ENCODE measurements at regions not wholly inside any gene's neighbourhood (a gene's known extent, or its start where the extent isn't known, plus 50 kb on each side); places are given as distances from the start of the nearest gene placed in this dataset.
A peak's percentile ranks its signal among the peaks of the same experiment; 100 is the strongest.
"Not testable (repeated sequence)": the region's sequence is repeated elsewhere in the genome, so short reads cannot be mapped to it uniquely, and the experiment has no call there.

DNA sequence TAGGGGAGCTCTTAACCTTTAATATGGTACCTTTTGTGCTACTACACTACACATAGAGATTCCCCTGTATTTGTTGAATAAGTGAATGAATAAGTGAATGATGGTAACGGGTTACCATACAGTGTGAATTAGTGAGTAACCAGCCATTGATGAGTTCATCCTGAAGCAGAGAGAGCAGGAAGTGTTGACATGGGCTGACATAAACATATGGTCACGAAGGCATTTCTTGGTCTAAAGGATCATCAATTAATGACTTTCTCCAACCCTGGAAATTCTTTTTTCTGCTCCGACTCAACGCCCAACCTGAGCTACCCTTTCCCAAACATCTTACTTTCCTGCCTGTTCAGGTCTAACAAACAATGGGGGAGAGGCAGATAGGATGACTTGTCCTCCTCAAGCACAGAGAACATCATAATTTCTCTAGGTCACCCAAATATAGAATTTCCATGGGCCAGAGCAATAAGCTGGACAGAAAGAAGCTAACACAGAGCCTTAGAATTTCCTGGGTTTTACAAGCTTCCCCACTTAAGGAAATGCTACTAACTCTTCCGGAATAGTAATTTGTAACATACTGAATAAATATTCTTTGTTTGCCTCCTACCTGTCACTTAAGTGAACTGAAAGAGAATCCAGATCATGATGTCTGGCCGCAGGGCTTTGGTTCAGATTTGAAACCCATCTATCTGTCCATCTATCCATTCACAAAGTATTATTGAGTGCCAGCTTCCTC, 114.7 kb upstream of the NGF start:
- DNase-seq, result no peak

DNA sequence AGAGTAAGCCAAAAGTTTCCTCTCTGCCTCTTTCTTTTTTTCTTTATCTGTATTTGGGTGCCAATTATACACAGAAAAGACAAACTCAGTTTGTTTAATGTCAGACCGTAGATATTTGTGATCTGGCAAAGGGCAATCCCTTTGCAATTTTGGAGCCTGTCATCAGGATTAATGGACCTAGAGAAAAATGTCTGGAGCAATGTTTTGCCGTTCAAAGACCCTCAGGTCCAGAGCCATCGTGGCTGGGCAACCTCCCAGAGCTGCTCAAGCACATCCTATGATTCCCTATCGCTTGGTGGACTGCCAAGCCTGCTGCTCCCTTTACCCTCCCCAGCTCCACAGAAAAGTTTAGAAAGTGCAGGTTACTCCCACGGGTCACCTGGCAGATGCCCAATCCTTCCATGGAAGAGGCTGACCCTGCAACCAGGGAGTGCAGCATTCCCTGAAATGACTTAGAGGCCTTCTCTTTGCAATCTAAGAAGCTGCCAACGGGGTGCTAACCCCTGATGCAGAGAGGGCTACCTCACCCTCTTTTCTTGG, 112.5 kb upstream of the NGF start:
- DNase-seq, result no peak

DNA sequence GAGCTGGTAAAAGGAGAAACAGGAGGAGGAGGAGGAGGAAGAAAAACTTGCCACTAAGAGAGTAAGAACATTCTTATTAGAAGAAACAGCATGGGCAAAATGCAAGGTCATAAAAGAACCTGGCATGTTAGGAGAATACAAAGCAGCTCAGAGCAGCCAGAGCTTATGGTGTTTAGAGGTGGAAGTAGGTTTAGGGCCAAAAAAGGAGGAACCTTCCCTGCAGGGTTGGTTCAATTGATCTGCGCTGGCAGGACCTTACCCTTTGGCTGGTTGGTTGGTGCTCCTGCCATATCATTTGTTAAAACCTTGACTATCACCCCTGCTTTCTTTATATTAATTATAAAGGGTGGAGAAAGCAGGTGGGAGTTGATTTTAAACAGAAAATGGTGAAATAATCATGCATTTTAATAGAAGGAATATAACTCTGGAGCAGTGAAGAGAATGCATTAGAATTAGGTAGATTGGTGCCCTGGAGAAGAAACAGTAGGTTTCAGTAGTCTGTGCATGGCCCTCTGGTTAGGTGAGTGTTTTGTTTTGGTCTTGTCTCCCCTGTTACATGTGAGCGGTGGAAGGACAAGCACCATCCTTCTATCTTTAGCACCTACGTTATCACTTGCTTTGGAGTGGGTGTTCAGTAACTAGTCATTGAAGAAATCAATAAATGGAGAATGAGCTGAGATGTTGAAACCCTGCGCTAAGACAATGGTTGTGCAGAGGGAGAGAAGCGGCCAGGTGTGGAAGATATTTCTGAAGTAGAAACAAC, 110.4 kb upstream of the NGF start:
- DNase-seq, result no peak

DNA sequence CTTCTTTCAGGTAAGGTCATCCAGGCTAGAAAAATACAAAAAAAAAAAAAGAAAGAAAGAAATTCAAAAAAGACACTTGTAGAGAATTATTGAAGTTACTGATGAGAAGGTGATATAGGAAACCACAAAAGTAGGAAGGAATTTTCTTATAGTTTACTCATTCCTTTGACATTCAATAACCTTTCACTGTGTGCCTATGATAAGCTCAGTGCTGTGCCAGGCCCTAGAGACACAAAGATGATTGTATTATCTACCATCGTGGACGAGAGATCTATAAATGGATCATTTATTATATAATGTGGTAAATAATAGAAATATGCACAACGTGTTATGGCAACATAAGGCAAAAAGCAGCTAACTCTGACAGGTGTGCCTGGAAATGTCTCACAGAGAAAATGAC, 109.6 kb upstream of the NGF start:
- no peak for DNase-seq

DNA sequence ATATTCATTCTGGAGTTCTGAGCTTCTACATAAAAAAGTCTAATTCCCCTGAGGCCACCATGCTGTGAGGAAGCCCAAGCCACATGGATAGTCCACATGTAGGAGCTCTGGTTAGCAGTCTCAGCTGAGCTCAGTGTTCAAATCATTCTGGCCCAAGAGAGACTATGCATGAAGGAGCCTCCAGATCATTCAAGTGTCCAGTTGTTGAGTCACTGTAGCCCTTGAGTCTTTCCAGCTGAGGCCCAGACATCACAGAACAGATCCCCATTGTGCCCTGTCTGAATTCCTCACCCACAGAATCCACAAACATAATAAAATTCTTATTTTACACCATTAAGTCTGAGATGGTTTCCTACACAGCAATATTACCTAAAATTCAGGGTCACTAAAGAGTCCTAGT, 107.0 kb upstream of the NGF start:
- no peak for DNase-seq

DNA sequence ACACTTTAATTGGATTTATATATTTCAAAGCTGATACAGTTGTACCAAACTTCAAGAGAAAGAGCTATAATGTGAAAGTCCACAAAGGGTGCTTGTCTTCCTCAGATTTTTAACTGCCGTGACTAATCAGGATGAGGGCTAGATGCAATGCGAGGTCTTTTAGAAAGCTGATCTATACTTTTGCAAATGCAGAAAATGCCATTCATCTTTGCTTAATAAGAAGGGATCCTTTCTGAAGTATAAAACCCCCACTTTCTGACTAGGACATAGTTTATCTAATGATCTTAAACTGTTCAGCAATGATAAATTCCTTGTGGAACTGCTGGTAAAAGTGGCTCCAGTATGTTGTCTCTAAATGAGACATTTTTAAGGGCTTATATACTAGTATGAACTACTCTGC, 102.7 kb upstream of the NGF start:
- no peak for DNase-seq

DNA sequence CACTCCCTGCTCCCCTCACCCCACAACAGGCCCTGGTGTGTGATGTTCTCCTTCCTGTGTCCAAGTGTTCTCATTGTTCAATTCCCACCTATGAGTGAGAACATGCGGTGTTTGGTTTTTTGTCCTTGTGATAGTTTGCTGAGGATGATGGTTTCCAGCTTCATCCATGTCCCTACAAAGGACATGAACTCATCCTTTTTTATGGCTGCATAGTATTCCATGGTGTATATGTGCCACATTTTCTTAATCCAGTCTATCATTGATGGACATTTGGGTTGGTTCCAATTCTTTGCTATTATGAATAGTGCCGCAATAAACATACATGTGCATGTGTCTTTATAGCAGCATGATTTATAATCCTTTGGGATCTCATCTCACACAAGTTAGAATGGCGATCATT, 101.5 kb upstream of the NGF start:
- DNase-seq, result not testable (repeated sequence)

DNA sequence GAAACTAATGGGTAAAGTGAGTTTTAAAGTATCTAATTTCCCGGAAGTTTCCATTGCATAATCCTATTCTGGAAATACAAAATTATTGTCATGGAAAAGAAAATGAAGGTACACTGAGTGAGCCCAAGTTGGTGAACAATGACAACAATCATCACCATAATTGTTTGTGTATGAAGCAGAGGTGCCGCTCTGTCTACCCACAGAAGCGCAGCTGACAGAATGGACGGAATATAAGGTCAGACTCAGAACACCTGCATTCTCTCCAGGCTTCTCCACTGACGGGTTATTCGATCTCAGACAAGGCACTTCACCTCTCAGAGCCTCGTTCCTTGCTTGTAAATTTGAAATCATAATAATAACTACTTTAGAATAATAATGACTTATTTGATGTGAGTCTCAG, 99.1 kb upstream of the NGF start:
- DNase-seq, result peak; percentile 100

DNA sequence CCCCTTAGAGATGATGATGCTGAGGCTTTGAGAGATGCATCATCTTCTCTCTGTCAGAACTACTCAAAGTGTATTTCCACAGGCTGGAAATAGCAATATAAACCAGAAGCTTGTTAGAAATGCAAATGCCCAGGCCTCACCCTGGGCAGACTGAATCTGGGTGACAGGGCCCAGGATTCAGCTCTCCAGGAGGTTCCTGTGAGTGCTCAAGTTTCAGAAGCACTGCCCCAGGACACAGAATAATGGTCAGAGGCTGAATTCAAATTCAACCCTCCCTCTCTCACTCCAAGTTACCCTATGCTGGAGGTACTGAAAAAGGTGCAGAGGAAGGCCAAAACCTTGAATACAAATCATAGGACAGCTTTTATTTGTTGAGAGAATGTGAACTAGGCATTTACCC, 98.5 kb upstream of the NGF start:
- DNase-seq, result no peak

DNA sequence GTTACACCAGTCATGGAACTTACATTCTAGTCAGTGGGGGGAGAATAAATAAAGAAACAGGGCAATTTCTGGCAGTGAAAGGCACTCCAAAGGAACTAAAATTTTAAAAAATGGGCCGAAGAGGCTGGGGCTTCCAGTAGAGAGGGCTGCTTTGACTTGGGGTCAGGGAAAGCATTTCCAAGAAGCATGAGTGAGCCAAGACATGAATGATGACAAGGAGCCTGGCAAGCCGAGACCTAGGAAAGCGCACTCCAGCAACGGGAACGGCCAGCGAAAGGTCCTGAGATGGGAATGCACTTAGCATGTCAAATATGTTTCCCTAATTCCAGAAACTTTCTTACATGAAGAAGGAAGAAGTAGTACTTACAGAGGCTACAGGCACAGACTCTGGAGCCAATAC, 95.4 kb upstream of the NGF start:
- no peak for DNase-seq

DNA sequence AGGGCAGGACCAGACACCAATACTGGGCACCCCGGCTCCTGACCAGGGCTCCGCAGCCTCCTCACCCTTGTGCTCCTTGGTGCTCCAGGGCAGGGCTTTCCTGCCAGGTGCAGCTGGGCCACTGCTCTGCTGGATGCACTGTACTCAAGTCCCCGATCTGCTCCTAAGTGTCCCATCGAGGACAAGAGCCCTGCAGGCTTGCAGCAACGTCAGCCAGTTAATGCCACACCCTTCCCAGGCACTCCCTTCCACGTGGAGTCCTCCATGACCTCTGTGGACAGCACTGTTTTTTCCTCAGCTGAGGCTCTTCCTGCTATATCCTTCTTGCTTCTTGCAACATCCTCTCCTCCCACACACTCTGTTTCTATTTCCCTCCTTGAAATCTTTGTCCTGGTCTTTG, 94.0 kb upstream of the NGF start:
- DNase-seq, result no peak

DNA sequence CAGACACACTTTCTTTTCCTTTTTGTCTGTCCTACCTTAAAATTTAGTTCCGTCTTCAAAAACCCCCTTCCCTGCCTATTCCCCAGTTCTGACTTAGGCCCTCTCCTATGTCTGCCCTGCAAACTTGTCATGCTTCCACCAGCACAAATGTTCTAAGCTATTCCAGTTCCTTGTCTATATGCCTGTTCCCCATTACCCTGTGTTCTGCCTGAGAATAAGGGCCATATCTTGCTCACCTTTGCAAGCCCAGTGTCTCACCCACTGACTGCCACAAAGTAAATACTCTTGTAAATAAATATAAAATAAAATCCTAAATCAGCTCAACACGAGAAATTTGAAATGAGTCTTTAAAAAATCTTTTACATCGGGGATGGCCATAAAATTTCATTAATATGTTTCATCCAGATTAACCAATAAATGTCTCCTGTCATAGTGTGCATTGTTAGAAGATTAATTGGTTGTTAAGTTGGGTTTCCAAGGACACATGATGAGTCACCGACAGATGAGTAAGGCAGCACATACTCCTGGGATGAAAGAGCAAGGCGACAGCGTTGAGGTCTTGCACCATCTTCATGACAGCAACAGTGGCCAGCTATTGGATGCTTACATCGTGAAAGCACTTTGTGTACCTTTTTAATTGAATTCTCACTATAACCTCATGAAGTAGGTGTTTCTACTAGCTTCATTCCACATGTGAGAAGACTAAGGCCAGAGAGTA, 92.6 kb upstream of the NGF start:
- no peak for DNase-seq

DNA sequence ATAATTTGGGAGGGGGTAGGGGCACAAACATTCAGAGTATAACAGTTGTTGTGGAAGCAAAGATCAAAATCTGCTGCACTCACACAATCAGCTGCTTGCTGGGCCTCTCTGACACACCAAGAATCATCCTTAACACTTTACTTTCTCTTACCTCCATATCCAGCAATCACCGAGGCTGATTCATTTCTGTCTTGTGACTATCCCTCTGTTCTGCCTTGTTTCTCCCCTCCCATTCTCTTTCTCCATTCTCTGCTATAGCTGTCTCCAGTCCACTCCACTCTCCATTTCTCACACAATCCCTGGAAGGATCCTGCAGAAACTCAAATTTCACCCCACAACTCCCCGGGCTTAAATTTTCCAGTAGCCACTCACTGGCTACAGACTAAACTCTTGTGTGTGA, 91.8 kb upstream of the NGF start:
- DNase-seq, result no peak

DNA sequence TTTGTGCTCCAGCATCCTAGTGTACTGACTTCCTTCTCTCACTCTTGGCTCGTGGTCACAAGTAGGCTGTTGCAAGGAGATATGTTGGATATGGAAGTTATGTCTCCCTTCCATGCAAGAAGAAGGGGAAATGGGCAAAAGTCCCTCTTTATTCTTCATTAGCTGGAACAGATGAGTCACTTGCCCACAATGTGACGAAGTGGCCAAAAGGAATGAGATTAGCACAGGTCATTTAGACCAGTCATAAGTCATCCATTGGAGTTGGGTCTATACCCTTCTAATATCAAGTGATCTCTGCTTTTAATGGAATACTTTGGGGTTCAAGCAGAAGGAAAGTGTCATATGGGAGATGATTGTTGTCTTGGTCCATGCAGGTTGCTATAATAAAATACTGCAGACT, 91.2 kb upstream of the NGF start:
- DNase-seq, result no peak

DNA sequence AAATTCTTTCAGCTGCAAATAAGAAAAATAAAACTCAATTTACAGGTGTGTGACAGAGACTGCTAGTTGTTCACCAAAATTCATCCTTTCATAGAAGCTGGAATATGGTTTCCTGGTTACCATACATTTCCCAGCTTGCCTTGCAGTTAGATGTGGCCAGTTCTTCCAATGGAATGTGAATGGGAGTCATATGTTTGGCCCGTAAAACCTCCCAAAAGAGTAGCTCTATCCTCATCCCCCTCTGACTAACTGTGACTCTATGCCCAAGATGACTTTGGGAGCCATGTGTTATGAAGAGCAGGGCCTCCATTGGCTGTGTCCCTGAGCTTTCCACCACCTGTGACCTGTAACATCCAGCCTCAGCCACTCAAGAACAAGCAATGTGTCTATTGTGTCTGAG, 90.6 kb upstream of the NGF start:
- no peak for DNase-seq

DNA sequence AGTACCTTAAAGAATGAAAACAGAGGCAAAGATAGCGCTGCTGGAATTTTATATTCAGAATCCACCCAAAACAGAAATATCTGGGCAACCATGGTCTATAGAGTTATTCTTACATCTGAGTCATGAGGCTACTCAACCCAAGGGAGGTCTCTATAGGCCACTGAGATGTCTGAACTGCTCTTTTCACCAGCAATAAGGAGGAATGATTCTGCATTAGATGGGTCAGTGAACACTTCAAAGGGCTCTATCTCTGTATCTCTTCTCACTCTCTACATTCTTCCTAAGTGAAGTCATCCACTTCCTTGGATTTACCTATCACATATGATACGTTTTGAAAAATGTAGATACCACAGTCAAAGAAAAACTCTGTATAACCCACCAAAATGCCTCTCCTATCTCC, 90.2 kb upstream of the NGF start:
- DNase-seq, result no peak

DNA sequence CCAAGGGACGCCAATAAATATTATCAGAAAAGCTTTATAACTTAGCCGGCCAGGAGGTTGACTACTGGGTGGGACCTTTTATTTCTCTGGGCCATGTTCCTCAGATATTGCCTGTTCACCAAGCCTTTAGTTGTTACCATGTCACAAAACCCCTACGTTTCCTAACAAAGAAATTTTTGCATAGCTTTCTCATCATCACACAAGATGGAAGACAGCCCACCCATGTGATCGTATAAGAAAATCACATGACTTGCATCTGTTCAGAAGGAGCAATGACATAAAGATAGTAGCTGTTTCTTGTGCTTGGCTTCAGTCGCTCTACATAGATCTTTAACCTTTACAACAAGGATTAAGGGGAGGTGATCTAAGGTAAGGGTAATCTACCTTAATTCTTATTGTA, 88.9 kb upstream of the NGF start:
- no peak for DNase-seq

DNA sequence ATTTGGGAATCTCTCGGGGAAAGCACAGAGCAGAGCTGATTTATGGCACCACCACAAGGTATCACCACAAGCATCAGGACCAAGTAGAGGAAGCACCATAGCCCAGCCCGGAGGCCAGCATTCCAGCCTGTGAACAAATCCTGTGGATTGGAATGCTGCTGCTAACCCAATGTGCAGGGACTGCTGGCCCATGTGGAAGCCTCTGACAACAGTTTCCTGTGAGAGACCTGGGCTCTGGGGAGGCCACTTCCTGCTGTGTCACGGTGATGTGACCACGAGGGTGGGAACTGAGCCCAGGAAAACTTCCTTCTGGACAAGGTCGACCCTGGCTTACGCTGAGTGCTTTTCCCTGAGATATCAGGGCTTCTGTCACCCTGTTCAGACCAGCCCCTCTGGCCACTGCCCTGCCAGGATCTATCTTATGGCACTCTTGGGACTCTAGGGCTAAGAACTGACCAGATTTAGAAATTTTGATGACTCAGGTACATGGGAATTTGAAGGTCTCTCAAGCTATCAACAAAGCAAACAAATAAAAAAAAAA, 88.3 kb upstream of the NGF start:
- DNase-seq, result no peak

DNA sequence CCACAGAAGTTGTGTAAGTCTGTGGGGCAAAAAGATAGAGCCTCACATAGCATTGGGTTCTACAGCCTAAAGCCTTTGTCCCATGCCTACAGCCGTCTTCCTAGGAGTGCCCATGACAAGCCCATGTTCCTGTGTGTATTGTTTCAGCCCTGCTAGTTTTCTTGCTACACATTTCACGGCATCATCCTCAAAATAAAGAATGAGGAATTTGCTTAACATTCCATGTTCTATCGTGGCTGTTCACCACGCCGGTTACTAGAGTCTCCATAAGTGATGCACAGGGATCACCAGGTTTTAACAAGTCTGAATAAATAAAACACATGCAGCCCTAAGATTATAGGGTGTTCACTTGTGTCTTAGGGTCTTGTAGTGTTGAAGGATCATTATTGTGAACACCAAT, 87.4 kb upstream of the NGF start:
- no peak for DNase-seq

DNA sequence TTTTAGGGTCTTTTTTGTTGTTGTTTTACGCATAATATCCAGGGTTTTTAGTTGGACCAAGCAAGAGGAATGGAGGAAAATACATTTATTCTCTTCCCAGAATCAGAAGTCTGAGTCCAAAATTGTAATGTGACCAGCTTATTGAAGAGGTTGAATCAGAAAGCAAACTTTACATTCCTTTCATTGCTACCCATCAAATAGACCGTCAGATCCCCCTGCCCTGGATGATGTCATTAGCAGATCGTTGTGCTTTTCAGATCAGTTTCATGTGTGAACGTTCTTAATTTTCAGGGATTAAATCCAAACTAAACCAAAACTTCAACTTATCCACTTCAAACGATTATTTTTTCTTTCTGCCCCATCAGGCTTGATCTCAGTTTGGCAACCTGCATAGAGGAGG, 85.7 kb upstream of the NGF start:
- DNase-seq, result no peak

DNA sequence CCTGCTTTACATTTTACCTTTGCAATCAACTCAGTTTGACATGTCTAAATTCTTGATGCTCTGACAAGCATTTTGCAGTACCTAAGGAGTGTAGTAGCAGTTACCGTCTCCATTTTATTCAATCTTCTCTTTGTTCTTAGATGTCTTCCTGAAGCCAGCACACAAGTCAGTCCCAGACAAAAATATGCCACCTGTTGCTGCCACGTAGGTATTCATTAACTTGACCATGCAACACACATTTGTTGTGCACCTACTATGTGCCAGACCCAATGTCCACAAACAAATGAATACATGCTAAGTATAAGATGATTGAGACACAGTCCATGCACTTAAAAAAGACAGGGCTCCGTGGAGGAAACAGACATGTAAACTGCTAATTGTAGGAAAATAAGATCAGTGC, 81.5 kb upstream of the NGF start:
- DNase-seq, result no peak

DNA sequence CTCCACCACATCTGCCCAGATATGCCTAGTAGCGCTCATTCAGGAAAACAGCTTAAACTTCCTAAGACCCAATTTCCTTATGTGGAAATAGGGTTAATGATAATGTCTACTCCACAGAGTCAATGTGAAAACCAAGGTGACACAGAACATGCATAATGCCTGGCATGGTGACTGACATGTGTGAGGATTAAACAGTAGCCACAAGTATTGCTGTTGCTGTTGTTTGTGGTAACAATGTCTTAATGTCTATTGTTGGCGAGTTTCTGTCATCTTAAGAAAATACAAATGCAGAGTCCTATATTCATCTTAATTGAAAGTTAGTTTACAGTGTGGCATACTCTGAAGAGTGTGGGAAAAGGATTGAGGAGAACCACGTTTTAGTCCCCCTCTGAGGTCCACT, 75.6 kb upstream of the NGF start:
- DNase-seq, result no peak

DNA sequence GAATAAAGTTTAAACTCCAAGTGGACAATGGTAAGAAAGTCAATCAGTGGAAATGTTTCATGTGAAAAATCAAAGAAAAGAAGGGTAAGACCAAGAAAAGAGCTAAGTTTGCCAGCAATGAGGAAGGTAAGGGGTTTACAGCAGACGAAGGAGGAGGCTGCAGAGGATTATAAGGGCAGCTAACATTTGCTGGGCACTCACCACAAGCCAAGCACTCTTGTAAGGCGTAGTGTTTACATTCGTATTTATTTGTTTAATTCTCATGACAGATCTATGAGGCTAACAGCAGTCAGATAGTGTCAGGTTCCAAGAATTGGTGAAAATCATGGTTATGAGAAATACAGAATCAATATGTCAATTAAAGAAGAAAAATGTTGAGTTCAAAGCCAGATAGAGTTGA, 75.2 kb upstream of the NGF start:
- no peak for DNase-seq

DNA sequence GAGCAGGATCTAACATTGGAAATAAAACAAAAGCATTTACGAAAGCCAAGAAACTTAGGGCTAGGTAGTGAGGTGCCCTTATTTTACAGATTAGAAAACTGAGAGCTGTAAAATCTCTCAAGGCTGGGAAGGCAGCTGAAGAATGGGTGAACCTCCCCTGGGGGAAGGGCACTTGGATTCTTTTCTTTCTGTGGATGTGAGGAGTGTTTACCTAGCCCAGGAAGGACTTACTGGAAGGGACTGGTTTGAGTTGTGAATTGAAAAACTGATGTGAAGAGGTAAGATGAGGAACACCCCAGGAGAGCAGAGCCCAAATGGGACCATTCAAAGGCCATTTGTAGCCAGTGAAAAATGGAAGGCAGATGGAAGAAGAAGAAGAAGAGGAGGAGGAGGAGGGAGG, 74.7 kb upstream of the NGF start:
- DNase-seq, result no peak
